PC-9 (cell line): ENCODE measurements at regions not wholly inside any gene's neighbourhood (a gene's known extent, or its start where the extent isn't known, plus 50 kb on each side); places are given as distances from the start of the nearest gene placed in this dataset.
"Not testable (repeated sequence)": the region's sequence is repeated elsewhere in the genome, so short reads cannot be mapped to it uniquely, and the experiment has no call there.

Experiments used
- CTCF ChIP-seq: fragments of 200-600 bp; sonication (generic); conservative IDR thresholded peaks from 2 replicates; pipeline ENCODE4 v1.6.1; 2017; ENCODE audit warnings: mixed run types, antibody characterized with exemption, mild to moderate bottlenecking, moderate library complexity
- EZH2 ChIP-seq: fragments of 200-600 bp; sonication (generic); IDR thresholded peaks from 2 replicates; pipeline ENCODE4 v1.8.0; 2017; ENCODE audit warnings: antibody characterized with exemption, low read depth

DNA sequence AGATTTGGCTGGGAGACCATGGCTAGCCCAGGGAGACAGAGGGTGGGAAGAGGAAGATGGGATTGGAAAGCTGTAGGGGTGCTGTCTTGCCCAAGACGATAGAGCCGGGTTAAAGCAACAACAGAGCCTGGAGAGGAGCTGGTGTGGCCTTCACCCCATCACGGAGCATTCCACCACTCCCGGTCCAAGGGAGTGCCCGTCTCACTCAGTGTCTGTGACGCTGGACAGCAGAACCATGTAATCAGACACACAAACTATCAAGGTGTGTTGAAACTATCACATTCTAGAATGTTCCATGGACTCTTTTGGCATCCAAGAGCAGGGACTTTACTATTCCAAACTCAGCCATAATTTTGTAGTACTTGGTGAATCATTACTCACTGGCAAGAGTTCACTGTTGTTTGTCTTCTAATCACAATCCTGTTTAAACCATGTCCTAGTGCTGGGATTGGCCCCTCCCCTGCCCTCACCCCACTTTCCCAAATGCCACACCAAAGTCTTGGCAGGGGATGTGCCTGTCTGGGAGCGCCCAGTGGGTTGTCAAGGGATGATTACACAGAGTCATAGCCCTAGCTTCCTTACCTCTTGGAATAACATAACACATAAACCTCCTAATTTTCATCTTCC is 187.4 kb downstream of the LAT start:
- not testable (repeated sequence) for TF ChIP-seq CTCF, EZH2
